Aorta (tissue), 5 donors: ENCODE measurements at regions not wholly inside any gene's neighbourhood (a gene's known extent, or its start where the extent isn't known, plus 50 kb on each side); places are given as distances from the start of the nearest gene placed in this dataset.
"Not testable (repeated sequence)": the region's sequence is repeated elsewhere in the genome, so short reads cannot be mapped to it uniquely, and the experiment has no call there.

Experiments used
- ATAC-seq: fragments of 200-7000 bp; cut with Tn5 transposase; one replicate; pipeline ENCODE4 v1.9.1; 2022; ENCODE audit warnings: moderate library complexity; ENCODE audit not compliant: low FRiP score
- DNase-seq, 2 donors: peaks; one replicate each; pipeline ENCODE4 v3.0.0-alpha.2; 2020
- H3K27ac ChIP-seq, 2 donors: one replicate each; pipeline ENCODE4 v1.5.1; 2013; ENCODE audit warnings: low read length in 2 of 2, mild to moderate bottlenecking in 2 of 2, moderate library complexity in 2 of 2, control low read depth in 1 of 2, inconsistent platforms in 1 of 2, low read depth in 1 of 2
- H3K27me3 ChIP-seq, 2 donors: one replicate each; pipeline ENCODE4 v1.6.1; 2013; ENCODE audit warnings: control low read depth in 1 of 2, low read length in 1 of 2, mild to moderate bottlenecking in 1 of 2, moderate library complexity in 1 of 2; ENCODE audit not compliant: insufficient read depth in 2 of 2, control insufficient read depth in 1 of 2
- H3K36me3 ChIP-seq, 2 donors: one replicate each; pipeline ENCODE4 v1.6.1; 2013; ENCODE audit warnings: control low read depth in 1 of 2, low read length in 1 of 2, mild to moderate bottlenecking in 1 of 2; ENCODE audit not compliant: insufficient read depth in 2 of 2, control insufficient read depth in 1 of 2
- H3K4me1 ChIP-seq, 2 donors: one replicate each; pipeline ENCODE4 v1.6.1; 2013; ENCODE audit warnings: low read length in 2 of 2, control low read depth in 1 of 2, mild to moderate bottlenecking in 1 of 2, moderate library complexity in 1 of 2; ENCODE audit not compliant: insufficient read depth in 2 of 2, control insufficient read depth in 1 of 2
- H3K4me3 ChIP-seq, 2 donors: one replicate each; pipeline ENCODE4 v1.5.1; 2013; ENCODE audit warnings: low read length in 2 of 2, control low read depth in 1 of 2, mild to moderate bottlenecking in 1 of 2
- H3K9me3 ChIP-seq: one replicate; pipeline ENCODE4 v1.6.1; 2013; ENCODE audit warnings: mild to moderate bottlenecking, low read length; ENCODE audit not compliant: control insufficient read depth
- WGBS, 2 donors: extraction: QIAGEN DNeasy Blood & Tissue Kit; methylation state at CpG; one replicate each; pipeline ENCODE4 v1.1.7; 2013; 5-methylcytosine and 5-hydroxymethylcytosine counted together
- intact Hi-C, 2 donors: fragments of 100-400 bp; cut with DNase I; formaldehyde crosslinking; loops; one replicate each; pipeline versions ENCODE4 v1.14.2 to v1.15.0; 2022
- donor health status: healthy with polysubstance abuse.
- donor health status: Bipolar disorder and iron deficiency.
- donor health status: DM: no; HTN: no; CAD: no.
- donor health status: DM: no; HTN: no; CAD: no.
- donor health status: DM: yes; HTN: yes; CAD: no.

- Histone ChIP-seq H3K9me3 (no peaks in the 10 kb centered on the region), H3K27me3 (no peaks in the 10 kb centered on the region), H3K4me3 (no peak overlapping the region), H3K4me1 (peaks cover 0 to 2% of the 10 kb centered on the region in 2 donors), H3K36me3 (no peaks in the 10 kb centered on the region), H3K27ac (no peak overlapping the region)
- intact Hi-C loops: no loop called here
- DNase-seq (no peak), ATAC-seq (no peak)
- WGBS, 2 donors: 41 to 46% methylated on average over 7 of the region's 7 CpGs
Observed at GRCh38 chr6:26232306-26232939, 132.6 kb upstream of the BTN3A2 start.

GRCh38 chr6:26232940-26233648 is 131.9 kb upstream of the BTN3A2 start:
- Histone ChIP-seq H3K27ac (peak overlapping the region in 1 of 2 donors; percentile 32), H3K4me1 (peaks cover 0 to 2% of the 10 kb centered on the region in 2 donors), H3K27me3 (no peaks in the 10 kb centered on the region), H3K4me3 (peak overlapping the region; percentile 24 to 87), H3K9me3 (no peaks in the 10 kb centered on the region), H3K36me3 (no peaks in the 10 kb centered on the region)
- no peak for DNase-seq
- intact Hi-C loops: no loop called here
- peak; percentile 27 for ATAC-seq
- WGBS, 2 donors: 2 to 9% methylated on average over 34 of the region's 34 CpGs

DNA sequence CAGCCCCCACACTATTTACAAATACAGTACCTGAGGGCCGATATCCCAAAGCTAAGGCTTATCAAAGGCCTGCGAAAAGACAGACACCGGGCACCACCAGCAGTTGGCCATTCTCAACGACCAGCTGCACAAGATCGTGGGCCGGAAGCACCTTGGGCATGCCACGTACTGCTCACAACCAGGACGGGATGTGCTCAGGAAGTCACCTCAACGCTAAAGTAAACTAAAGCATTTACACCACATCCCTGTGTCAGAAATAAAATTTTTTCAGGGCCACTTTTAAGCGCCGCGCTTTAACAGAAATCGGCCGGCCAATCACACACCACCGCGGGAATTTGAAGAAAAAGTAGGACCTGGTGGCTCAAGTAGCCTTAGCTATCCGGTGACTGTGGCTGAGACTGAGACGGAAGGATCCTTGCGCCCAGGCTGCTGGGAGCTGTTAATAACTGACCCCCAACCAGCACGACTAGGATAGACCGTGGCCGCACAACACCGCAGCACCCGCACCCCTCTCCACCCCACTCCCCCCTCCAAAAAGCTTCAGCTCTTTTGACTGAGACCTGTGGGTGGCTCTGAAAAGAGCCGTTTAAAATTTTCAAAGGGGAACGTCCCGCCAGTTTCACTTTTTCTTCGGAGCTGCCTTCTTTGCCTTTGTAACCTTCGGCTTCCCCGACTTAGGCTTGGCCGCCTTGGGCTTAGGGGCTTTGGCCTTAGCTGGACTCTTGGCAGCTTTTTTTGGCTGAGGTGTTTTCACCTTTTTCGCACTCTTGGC is 131.2 kb upstream of the BTN3A2 start:
- Histone ChIP-seq H3K36me3 (no peaks in the 10 kb centered on the region), H3K27me3 (no peaks in the 10 kb centered on the region), H3K9me3 (no peaks in the 10 kb centered on the region), H3K4me3 (peak overlapping the region; percentile 24 to 87), H3K27ac (peak overlapping the region in 1 of 2 donors; percentile 85), H3K4me1 (peaks cover 0 to 2% of the 10 kb centered on the region in 2 donors)
- ATAC-seq (peak; percentile 81), DNase-seq (peak; percentile 77 to 82)
- 0% methylated on average over 32 of the region's 32 CpGs for WGBS, 2 donors
- intact Hi-C loops: no loop called here

- WGBS, 2 donors: 0% methylated on average over 36 of the region's 36 CpGs
- ATAC-seq (peak; percentile 91), DNase-seq (peak in 1 of 2 donors; percentile 66)
- no peaks in the 10 kb centered on the region for H3K27me3 ChIP-seq
- peak overlapping the region; percentile 24 to 87 for H3K4me3 ChIP-seq
- H3K9me3 ChIP-seq: no peaks in the 10 kb centered on the region
- peak overlapping the region in 1 of 2 donors; percentile 85 for H3K27ac ChIP-seq
- no peaks in the 10 kb centered on the region for H3K36me3 ChIP-seq
- intact Hi-C loops: no loop called here
- H3K4me1 ChIP-seq: peaks cover 0 to 2% of the 10 kb centered on the region in 2 donors
Observed at GRCh38 chr6:26234421-26235301, 130.3 kb upstream of the BTN3A2 start.

GRCh38 chr6:26235302-26235670 is 129.7 kb upstream of the BTN3A2 start:
- intact Hi-C loops: no loop called here
- Histone ChIP-seq H3K9me3 (no peaks in the 10 kb centered on the region), H3K36me3 (no peaks in the 10 kb centered on the region), H3K4me1 (peaks cover 0 to 2% of the 10 kb centered on the region in 2 donors), H3K27ac (no peak overlapping the region), H3K27me3 (no peaks in the 10 kb centered on the region), H3K4me3 (peak overlapping the region in 1 of 2 donors; percentile 87)
- ATAC-seq: no peak
- 16 to 17% methylated on average over 3 of the region's 3 CpGs for WGBS, 2 donors
- DNase-seq: no peak

GRCh38 chr6:26239415-26239814 is 125.6 kb upstream of the BTN3A2 start:
- not testable (repeated sequence) for H3K4me3 ChIP-seq, H3K27ac ChIP-seq, H3K27me3 ChIP-seq

DNA sequence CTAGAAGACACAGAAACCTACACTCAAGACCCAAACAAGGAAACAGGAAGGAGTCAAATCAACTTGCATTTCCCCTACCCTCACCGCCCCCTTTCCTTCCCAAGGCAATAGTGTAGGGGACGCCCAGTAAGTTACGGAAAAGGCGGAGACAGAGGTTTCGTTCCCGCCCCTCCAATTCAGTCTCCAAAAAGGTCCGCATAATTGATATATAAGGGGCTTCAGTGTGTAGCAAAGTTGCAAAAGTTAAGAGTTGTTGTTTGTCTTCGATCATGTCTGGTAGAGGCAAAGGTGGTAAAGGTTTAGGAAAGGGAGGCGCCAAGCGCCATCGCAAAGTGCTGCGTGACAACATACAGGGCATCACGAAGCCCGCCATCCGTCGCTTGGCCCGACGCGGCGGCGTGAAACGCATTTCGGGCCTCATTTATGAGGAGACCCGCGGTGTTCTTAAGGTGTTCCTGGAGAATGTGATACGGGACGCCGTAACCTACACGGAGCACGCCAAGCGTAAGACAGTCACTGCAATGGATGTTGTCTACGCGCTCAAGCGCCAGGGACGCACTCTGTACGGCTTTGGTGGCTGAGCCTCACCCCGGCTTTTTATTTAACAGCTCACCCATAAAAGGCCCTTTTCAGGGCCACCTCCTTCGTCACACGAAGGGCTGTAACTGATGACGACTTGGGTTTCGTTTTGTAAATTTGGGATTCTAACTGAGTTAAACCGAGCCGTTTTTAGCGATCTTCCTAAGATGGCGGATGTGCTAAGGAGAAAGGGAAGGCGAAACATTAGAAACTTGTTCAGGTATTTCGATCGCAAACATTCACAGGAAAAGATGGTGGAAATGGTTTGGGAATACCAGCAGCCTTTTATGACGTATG is 124.6 kb upstream of the BTN3A2 start:
- H3K27ac ChIP-seq: peak overlapping the region; percentile 10 to 99
- H3K4me3 ChIP-seq: peak overlapping the region; percentile 46 to 85
- DNase-seq (peak; percentile 78 to 83), ATAC-seq (peak; percentile 90)
- H3K4me1 ChIP-seq: no peaks in the 10 kb centered on the region
- WGBS, 2 donors: 1 to 2% methylated on average over 49 of the region's 49 CpGs
- intact Hi-C loops: no loop called here
- no peaks in the 10 kb centered on the region for H3K27me3 ChIP-seq
- no peaks in the 10 kb centered on the region for H3K9me3 ChIP-seq
- H3K36me3 ChIP-seq: no peaks in the 10 kb centered on the region

More at GRCh38 chr6:26239415-26239814, 125.6 kb upstream of the BTN3A2 start:
- DNase-seq, H3K9me3 ChIP-seq, H3K4me1 ChIP-seq, ATAC-seq, intact Hi-C loops, H3K36me3 ChIP-seq: not testable (repeated sequence)
- 91 to 94% methylated on average over 18 of the region's 18 CpGs for WGBS, 2 donors
